HCT116 (cell line): ENCODE measurements at regions not wholly inside any gene's neighbourhood (a gene's known extent, or its start where the extent isn't known, plus 50 kb on each side); places are given as distances from the start of the nearest gene placed in this dataset.

Source experiments
- CEBPB ChIP-seq: IDR thresholded peaks from 2 replicates; pipeline ENCODE4 v1.6.1; 2012; ENCODE audit warnings: low read depth
- EGR1 ChIP-seq: IDR thresholded peaks from 2 replicates; pipeline ENCODE4 v1.6.1; 2012; ENCODE audit warnings: low read depth
- EZH2 ChIP-seq: fragments of 200-600 bp; sonication (generic); IDR thresholded peaks from 2 replicates; pipeline ENCODE4 v1.6.1; 2017; ENCODE audit warnings: antibody characterized with exemption, mixed run types
- EZH2phosphoT487 ChIP-seq: fragments of 200-600 bp; IDR thresholded peaks from 2 replicates; pipeline ENCODE4 v1.6.1; 2018; ENCODE audit warnings: antibody characterized with exemption, borderline replicate concordance
- FOSL1 ChIP-seq: IDR thresholded peaks from 2 replicates; pipeline ENCODE4 v1.6.1; 2012; ENCODE audit warnings: low read depth
- JUND ChIP-seq: IDR thresholded peaks from 2 replicates; pipeline ENCODE4 v1.6.1; 2012
- POLR2A ChIP-seq: IDR thresholded peaks from 2 replicates; pipeline ENCODE4 v1.7.0; 2011; ENCODE audit warnings: borderline replicate concordance; ENCODE audit not compliant: insufficient read depth, insufficient read length; ENCODE audit errors: extremely low read depth
- POLR2AphosphoS5 ChIP-seq: IDR thresholded peaks from 2 replicates; pipeline ENCODE4 v1.6.1; 2011; ENCODE audit warnings: mild to moderate bottlenecking, low read depth, low read length, moderate library complexity
- RAD21 ChIP-seq: IDR thresholded peaks from 2 replicates; pipeline ENCODE4 v1.6.1; 2012; ENCODE audit warnings: low read depth, mild to moderate bottlenecking
- SIN3A ChIP-seq: IDR thresholded peaks from 2 replicates; pipeline ENCODE4 v1.6.1; 2012; ENCODE audit warnings: low read depth
- ZNF274 ChIP-seq: fragments of 200-500 bp; sonication (Bioruptor generic); IDR thresholded peaks from 2 replicates; pipeline ENCODE4 v1.6.1; 2014; ENCODE audit warnings: mild to moderate bottlenecking, low read depth, low read length, inconsistent platforms
- TF ChIP-seq, protein P1 (sequence below), 3 experiments: fragments of 200-600 bp in 1 of 3; sonication (generic) in 1 of 3; IDR thresholded peaks in 2 of 3; conservative IDR thresholded peaks in 1 of 3; 2 replicates each; pipeline ENCODE4 v1.5.1; 2012 to 2017; ENCODE audit warnings: low read depth in 2 of 3, low read length in 2 of 3, antibody characterized with exemption in 1 of 3, borderline replicate concordance in 1 of 3, control low read depth in 1 of 3, mild to moderate bottlenecking in 1 of 3, mixed read lengths in 1 of 3, mixed run types in 1 of 3, moderate library complexity in 1 of 3; ENCODE audit not compliant: insufficient read depth in 1 of 3
- TF ChIP-seq, protein P2 (sequence below): IDR thresholded peaks from 2 replicates; pipeline ENCODE4 v1.6.1; 2012
- TF ChIP-seq, protein P3 (sequence below): IDR thresholded peaks from 2 replicates; pipeline ENCODE4 v1.6.1; 2012

DNA sequence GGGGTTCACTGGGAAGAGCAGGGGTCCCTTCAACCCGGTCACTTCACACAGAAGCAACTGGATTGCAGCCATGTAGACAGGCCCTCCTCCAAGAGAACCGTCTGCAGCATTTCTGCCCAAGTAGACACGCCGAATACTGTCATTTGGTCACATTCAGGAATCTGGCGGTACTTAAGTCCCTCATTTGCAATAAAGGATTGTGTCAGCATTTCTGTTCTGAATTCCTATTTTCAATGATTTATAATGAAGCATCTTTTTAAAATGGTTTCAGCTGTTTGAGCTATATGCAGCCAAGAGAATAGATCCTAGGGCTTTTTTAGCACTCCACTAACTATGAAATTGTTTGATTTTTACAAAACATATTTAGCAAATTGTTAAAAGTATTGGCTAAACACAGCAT is 143.5 kb upstream of the SOX1 start:
- TF ChIP-seq POLR2A: no peak
- no peak for TF ChIP-seq JUND
- TF ChIP-seq EGR1: no peak
- TF ChIP-seq, protein P1, sequence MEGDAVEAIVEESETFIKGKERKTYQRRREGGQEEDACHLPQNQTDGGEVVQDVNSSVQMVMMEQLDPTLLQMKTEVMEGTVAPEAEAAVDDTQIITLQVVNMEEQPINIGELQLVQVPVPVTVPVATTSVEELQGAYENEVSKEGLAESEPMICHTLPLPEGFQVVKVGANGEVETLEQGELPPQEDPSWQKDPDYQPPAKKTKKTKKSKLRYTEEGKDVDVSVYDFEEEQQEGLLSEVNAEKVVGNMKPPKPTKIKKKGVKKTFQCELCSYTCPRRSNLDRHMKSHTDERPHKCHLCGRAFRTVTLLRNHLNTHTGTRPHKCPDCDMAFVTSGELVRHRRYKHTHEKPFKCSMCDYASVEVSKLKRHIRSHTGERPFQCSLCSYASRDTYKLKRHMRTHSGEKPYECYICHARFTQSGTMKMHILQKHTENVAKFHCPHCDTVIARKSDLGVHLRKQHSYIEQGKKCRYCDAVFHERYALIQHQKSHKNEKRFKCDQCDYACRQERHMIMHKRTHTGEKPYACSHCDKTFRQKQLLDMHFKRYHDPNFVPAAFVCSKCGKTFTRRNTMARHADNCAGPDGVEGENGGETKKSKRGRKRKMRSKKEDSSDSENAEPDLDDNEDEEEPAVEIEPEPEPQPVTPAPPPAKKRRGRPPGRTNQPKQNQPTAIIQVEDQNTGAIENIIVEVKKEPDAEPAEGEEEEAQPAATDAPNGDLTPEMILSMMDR (IDR thresholded peaks at IDR 0.05 in 2 of 3, conservative IDR thresholded peaks at IDR 0.05 in 1 of 3; ENCODE audit: borderline replicate concordance in 1 of 3, insufficient read depth in 1 of 3, low read depth in 2 of 3, low read length in 2 of 3): no peak
- TF ChIP-seq EZH2: no peak
- no peak for TF ChIP-seq RAD21
- no peak for TF ChIP-seq POLR2AphosphoS5
- TF ChIP-seq SIN3A: no peak
- TF ChIP-seq, protein P2, sequence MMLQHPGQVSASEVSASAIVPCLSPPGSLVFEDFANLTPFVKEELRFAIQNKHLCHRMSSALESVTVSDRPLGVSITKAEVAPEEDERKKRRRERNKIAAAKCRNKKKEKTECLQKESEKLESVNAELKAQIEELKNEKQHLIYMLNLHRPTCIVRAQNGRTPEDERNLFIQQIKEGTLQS: no peak
- TF ChIP-seq CEBPB: no peak
- no peak for TF ChIP-seq FOSL1
- TF ChIP-seq, protein P3, sequence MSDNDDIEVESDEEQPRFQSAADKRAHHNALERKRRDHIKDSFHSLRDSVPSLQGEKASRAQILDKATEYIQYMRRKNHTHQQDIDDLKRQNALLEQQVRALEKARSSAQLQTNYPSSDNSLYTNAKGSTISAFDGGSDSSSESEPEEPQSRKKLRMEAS: no peak
- TF ChIP-seq ZNF274: no peak
- TF ChIP-seq EZH2phosphoT487: no peak
